Chondrocyte (in vitro differentiated cells): ENCODE measurements at regions not wholly inside any gene's neighbourhood (a gene's known extent, or its start where the extent isn't known, plus 50 kb on each side); places are given as distances from the start of the nearest gene placed in this dataset.

ENCODE experiments used
- DNase-seq: peaks from one replicate; pipeline ENCODE4 v3.0.0; 2021; ENCODE audit warnings: mixed read lengths, low spot score
- H3K27ac Mint-ChIP-seq: one replicate; pipeline ENCODE4 v1.8.0; 2021; ENCODE audit warnings: mild to moderate bottlenecking, moderate library complexity, mixed read lengths; ENCODE audit not compliant: unreplicated experiment
- H3K27me3 Mint-ChIP-seq: 2 replicates; pipeline ENCODE4 v1.8.0; 2021; ENCODE audit warnings: low read depth, mixed read lengths
- H3K36me3 Mint-ChIP-seq: 2 replicates; pipeline ENCODE4 v1.8.0; 2021; ENCODE audit warnings: low read depth, mixed read lengths
- H3K4me1 Mint-ChIP-seq: 2 replicates; pipeline ENCODE4 v1.8.0; 2021; ENCODE audit warnings: low read depth, mild to moderate bottlenecking, mixed read lengths
- H3K4me3 Mint-ChIP-seq: one replicate; pipeline ENCODE4 v1.8.0; 2021; ENCODE audit warnings: mild to moderate bottlenecking, moderate library complexity, mixed read lengths; ENCODE audit not compliant: unreplicated experiment
- H3K9me3 Mint-ChIP-seq: 2 replicates; pipeline ENCODE4 v1.8.0; 2021; ENCODE audit warnings: low read depth, mixed read lengths
- TF ChIP-seq, protein P1 (sequence below): fragments of 200-600 bp; sonication (generic); IDR thresholded peaks from 2 replicates; pipeline ENCODE4 v1.5.0; 2021; ENCODE audit warnings: antibody characterized with exemption, mild to moderate bottlenecking, moderate library complexity

DNA sequence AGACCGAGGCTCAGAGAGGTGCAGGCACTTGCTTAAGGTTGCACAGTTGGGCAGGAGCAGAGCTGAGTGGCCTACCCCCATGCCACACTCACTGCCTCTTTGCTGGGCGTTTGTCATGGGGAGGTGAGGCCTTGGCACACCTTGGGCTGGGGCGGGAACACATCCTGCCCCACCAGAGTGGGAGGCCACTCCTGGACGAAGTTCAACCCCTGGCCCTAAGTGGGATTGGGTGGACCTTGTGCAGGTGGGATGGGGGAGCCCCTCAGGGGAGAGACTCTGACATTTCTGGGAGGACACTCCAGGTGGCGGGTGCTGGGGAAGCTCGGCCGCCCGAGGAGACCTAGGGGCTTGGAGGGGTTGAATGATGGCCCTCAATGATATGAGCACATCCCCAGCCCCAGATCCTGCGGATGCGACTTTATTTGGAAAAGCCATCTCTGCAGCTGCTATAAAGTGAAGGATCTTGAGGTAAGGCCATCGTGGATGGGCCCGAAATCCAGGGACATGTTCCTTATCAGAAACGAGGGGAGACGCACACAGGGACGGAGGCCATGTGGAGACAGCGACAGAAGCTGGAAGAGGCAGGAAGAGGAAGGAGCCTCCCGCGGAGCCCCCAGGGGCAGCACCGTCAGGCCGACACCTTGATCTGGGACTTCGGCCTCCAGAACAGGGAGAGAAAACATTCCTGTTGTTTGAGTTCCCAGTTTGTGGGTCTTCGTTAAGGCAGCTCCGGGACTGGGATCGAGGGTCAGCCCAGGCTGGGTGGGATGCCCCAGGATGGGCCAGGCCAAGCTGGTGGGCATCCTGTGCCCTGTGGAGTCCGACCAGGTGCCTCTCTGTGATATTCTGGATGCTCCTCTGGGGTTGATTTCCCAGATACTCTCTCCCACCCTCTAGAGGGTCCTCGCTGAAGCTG is 111.6 kb upstream of the LRPAP1 start:
- no peaks in the 10 kb centered on the region for H3K36me3 Mint-ChIP-seq
- TF ChIP-seq, protein P1, sequence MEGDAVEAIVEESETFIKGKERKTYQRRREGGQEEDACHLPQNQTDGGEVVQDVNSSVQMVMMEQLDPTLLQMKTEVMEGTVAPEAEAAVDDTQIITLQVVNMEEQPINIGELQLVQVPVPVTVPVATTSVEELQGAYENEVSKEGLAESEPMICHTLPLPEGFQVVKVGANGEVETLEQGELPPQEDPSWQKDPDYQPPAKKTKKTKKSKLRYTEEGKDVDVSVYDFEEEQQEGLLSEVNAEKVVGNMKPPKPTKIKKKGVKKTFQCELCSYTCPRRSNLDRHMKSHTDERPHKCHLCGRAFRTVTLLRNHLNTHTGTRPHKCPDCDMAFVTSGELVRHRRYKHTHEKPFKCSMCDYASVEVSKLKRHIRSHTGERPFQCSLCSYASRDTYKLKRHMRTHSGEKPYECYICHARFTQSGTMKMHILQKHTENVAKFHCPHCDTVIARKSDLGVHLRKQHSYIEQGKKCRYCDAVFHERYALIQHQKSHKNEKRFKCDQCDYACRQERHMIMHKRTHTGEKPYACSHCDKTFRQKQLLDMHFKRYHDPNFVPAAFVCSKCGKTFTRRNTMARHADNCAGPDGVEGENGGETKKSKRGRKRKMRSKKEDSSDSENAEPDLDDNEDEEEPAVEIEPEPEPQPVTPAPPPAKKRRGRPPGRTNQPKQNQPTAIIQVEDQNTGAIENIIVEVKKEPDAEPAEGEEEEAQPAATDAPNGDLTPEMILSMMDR: no peak
- no peak overlapping the region for H3K4me3 Mint-ChIP-seq
- peaks cover 26% of the 10 kb centered on the region for H3K4me1 Mint-ChIP-seq
- H3K27ac Mint-ChIP-seq: no peak overlapping the region
- DNase-seq: peak; percentile 65
- H3K9me3 Mint-ChIP-seq: no peaks in the 10 kb centered on the region
- peaks cover 10% of the 10 kb centered on the region for H3K27me3 Mint-ChIP-seq

DNA sequence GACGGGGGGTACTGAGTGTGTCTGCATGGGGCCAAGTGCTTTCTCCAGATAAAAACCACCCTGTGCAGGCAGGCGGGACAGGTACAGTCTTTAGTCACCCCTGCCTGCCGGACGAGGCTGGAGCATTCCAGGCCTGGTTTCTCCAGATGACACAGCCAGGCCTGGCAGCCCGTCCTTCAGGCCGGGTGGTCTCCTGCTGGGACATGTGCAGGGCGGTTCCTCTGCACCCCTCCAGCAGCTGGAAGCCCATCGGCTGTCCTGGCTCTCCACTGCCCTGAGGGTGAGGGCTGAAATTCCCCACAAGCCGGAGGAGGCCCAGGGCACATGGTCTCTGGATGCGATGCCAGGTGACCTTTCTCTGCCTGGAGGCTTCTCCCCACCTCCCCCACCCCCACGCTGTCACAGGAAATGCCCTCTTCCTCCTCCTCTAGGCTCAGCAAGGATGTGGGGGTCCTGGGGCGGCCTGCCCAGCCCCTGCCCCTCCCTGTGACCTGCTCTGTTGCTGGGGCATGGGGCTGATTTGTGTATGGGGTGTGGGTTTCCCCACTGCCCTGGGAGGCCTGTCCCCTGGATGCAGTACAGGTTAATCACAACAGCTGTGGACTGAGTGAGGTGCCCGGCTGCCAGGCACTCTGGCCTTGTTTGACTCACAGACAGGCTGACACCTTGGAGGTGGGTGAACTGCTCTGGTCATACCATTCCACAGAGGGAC is 110.7 kb upstream of the LRPAP1 start:
- peak; percentile 74 for DNase-seq
- Mint-ChIP-seq H3K27ac (no peak overlapping the region), H3K36me3 (no peaks in the 10 kb centered on the region), H3K4me3 (no peak overlapping the region), H3K4me1 (peaks cover 26% of the 10 kb centered on the region), H3K27me3 (peaks cover 6% of the 10 kb centered on the region), H3K9me3 (no peaks in the 10 kb centered on the region)
- TF ChIP-seq, protein P1: no peak

DNA sequence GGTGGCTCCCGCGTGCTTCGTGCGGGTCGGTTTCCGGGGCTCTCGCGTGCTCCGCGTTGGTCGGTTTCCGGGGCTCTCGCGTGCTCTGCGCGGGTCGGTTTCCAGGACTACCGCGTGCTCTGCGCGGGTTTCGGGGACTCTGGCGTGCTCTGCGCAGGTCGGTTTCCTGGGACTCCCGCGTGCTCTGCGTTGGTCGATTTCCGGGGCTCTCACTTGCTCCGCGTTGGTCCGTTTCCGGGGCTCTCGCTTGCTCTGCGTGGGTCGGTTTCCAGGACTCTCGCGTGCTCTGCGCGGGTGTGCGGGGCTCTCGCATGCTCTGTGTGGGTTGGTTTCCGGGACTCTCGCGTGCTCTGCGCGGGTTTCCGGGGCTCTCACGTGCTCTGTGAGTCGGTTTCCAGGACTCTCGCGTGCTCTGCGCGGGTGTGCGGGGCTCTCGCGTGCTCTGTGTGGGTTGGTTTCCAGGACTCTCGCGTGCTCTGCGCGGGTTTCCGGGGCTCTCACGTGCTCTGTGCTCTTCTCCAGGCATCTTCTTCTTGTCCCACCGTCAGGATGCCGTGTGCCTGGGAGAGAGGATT is 109.9 kb upstream of the LRPAP1 start:
- Mint-ChIP-seq H3K36me3 (no peaks in the 10 kb centered on the region), H3K4me1 (peaks cover 26% of the 10 kb centered on the region), H3K27me3 (peaks cover 11% of the 10 kb centered on the region), H3K9me3 (no peaks in the 10 kb centered on the region), H3K4me3 (no peak overlapping the region), H3K27ac (no peak overlapping the region)
- DNase-seq: peak; percentile 92
- TF ChIP-seq, protein P1: no peak

DNA sequence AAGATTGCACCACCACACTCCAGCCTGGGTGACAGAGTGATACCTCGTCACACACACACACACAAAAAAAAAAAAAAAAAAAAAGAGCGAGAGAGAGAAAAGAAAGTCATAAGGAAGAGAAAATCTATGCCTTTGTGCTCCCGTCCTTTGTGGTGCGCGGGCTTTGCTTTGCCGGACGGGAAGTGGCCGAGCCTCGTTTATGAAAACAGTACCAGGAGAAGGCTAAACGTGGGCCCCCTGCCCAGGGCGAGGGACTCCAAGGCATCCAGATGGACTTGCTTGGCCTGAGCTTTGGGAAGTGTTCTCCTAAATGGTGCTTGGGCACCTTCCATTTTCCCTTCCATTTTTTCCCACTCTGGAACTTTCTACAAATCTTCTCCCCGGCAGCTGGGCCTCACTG is 109.3 kb upstream of the LRPAP1 start:
- Mint-ChIP-seq H3K4me3 (no peak overlapping the region), H3K27ac (no peak overlapping the region), H3K36me3 (no peaks in the 10 kb centered on the region), H3K27me3 (peaks cover 11% of the 10 kb centered on the region), H3K9me3 (no peaks in the 10 kb centered on the region), H3K4me1 (peaks cover 26% of the 10 kb centered on the region)
- DNase-seq: peak; percentile 58
- TF ChIP-seq, protein P1: no peak

DNA sequence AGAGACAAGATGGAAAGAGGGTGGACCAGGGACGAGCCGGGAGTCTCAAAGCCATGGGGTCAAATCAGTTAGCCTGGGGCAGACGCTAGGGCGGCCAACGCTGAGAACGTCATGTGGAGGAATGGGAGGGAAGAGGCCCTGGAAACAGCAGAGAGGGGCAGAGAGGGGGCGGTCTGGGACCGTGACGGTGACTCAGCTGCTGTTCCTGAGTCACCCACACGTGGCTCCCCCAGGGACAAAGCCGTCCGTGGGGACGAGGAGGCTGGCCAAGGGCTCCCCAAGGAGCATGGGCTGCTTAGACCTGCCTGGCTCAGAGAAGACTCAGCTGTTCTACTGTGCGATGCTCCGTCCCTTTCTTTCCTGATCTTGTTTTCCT is 108.4 kb upstream of the LRPAP1 start:
- Mint-ChIP-seq H3K4me1 (peaks cover 23% of the 10 kb centered on the region), H3K9me3 (no peaks in the 10 kb centered on the region), H3K4me3 (no peak overlapping the region), H3K36me3 (no peaks in the 10 kb centered on the region), H3K27ac (no peak overlapping the region), H3K27me3 (peaks cover 11% of the 10 kb centered on the region)
- DNase-seq: peak; percentile 51
- TF ChIP-seq, protein P1: no peak
